ENCODE measurements at regions not wholly inside any gene's neighbourhood (a gene's known extent, or its start where the extent isn't known, plus 50 kb on each side); places are given as distances from the start of the nearest gene placed in this dataset.

- no peak for TF ChIP-seq Cebpa-rat (IDR thresholded peaks at IDR 0.05)
- no peaks in the 10 kb centered on the region for H3K4me1 ChIP-seq
- no peak overlapping the region for H3K4me3 ChIP-seq
- no peak overlapping the region for H3K4me2 ChIP-seq
- H3K9ac ChIP-seq: no peak overlapping the region
- H3K9me3 ChIP-seq (replicated peaks in 1 of 11): peaks cover 0 to 10% (median 4%) of the 10 kb centered on the region in 11 experiments; a peak in 6 of 22 replicates
- H3K36me3 ChIP-seq: no peaks in the 10 kb centered on the region
- H3K27me3 ChIP-seq: no peaks in the 10 kb centered on the region
- H3K27ac ChIP-seq: no peak overlapping the region
- no peaks in the 10 kb centered on the region for H4K20me1 ChIP-seq
These were observed 109.9 kb upstream of the MAP4K3 start for GRCh38 chr2:39546937-39547336.

DNA sequence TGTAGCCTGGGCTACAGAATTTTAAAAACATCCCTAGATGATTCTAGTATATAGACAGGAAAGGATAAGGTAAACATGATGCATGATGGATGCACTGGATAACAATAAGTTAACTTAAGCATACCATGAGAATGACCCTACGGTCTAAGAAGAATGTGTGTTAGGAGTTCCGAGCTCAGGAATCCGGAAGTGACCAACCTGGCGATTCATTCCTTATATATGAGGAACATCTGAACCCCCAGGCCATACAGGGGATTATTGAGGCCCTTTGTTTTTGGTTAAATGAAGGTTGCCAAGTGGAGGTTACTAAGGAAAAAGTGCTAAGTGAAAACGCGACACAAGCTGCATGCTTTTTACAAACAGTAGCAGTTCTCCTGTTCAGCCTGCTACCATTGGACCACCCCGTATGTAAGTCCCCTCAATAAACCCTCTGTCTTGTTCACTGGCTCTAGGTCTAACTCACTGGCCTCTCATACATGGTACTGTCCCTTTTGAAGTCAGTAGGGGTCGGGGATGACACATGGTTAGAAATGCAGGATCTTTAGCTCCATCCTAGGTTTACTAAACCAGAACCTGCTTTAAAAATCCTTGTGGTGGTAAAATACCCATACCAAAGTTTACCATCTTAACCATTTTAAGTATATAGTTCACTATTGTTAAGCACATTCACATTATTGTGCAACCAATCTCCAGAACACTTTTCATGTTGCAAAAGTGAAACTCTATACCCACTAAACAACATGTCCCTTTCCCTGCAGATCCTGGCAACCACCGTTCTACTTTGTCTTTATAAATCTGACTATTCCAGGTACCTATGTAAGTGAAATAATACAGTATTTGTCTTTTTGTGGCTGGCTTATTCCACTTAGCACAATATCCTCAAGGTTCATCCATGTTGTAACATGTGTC lies 111.0 kb upstream of the MAP4K3 start:
- Histone ChIP-seq H3K27me3 (no peaks in the 10 kb centered on the region), H3K9ac (no peak overlapping the region), H3K4me1 (no peaks in the 10 kb centered on the region), H3K4me3 (no peak overlapping the region), H3K36me3 (no peaks in the 10 kb centered on the region), H3K4me2 (no peak overlapping the region), H4K20me1 (no peaks in the 10 kb centered on the region), H3K9me3 (replicated peaks in 1 of 11) (peaks cover 0 to 10% (median 4%) of the 10 kb centered on the region in 11 experiments; a peak in 6 of 22 replicates), H3K27ac (no peak overlapping the region)
- TF ChIP-seq Cebpa-rat (IDR thresholded peaks at IDR 0.05): no peak

GRCh38 chr2:39549000-39549399 lies 111.9 kb upstream of the MAP4K3 start:
- Histone ChIP-seq H3K27ac (no peak overlapping the region), H3K4me2 (no peak overlapping the region), H3K27me3 (no peaks in the 10 kb centered on the region), H3K4me1 (no peaks in the 10 kb centered on the region), H3K36me3 (no peaks in the 10 kb centered on the region), H4K20me1 (no peaks in the 10 kb centered on the region), H3K9me3 (replicated peaks in 1 of 11) (peaks cover 0 to 13% (median 4%) of the 10 kb centered on the region in 11 experiments; a peak in 7 of 22 replicates), H3K9ac (no peak overlapping the region), H3K4me3 (no peak overlapping the region)
- TF ChIP-seq Cebpa-rat (IDR thresholded peaks at IDR 0.05): no peak

GRCh38 chr2:39549718-39550464 lies 112.8 kb upstream of the MAP4K3 start:
- no peak overlapping the region for H3K27ac ChIP-seq
- no peaks in the 10 kb centered on the region for H4K20me1 ChIP-seq
- TF ChIP-seq Cebpa-rat (IDR thresholded peaks at IDR 0.05): no peak
- H3K4me1 ChIP-seq: no peaks in the 10 kb centered on the region
- no peak overlapping the region for H3K4me3 ChIP-seq
- H3K9me3 ChIP-seq (replicated peaks in 1 of 11): peaks cover 0 to 13% (median 4%) of the 10 kb centered on the region in 11 experiments; a peak in 7 of 22 replicates
- no peaks in the 10 kb centered on the region for H3K36me3 ChIP-seq
- no peaks in the 10 kb centered on the region for H3K27me3 ChIP-seq
- no peak overlapping the region for H3K9ac ChIP-seq
- H3K4me2 ChIP-seq: no peak overlapping the region

DNA sequence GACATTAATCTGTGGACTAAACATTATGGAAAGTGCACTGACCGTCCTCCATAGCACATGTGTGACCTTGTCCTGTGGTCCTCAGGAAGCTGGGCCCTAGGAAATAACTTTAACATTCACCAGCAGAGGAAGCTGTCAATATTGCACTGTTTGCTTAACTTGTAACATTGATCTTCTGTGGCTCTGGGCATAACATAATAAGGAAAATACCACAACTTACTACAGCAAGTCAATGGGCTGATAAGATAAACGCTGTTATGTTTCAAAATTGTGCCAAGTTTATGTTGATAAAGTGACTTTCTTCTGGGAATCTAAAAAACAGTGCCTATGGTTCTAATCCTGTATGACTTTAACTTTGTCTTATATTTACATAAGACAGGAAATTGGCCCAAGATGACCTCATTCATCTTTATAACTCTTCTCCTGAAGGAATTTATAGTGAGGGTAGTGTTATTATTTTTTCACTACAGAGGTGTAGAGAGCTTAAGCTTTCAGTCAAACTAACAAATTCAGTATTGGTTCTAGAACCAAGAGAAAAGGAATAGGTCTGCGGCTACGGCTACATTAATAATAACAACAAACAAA lies 113.7 kb upstream of the MAP4K3 start:
- TF ChIP-seq Cebpa-rat (IDR thresholded peaks at IDR 0.05): no peak

DNA sequence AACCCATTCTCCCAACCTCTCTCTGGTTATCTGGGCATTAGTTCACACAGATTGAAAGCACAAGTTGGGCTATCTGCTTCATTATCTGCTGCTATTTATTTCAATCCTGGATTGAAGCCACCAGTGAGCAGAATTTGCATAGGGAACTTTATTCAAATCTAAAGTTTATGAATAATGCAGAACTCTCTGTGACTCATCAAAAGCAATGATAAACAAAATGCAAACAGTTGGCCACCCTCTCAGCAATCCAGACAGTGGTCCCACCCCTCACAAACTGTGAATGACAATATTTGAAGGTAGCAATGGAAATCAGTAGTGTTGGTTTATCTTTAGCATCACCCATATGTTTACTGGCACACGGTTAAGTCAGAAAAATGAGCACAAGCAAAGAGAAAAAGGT lies 106.8 kb upstream of the TMEM178A start:
- H3K4me3 ChIP-seq: no peak overlapping the region
- no peak overlapping the region for H3K27ac ChIP-seq
- H3K9me3 ChIP-seq (replicated peaks in 1 of 11): peaks cover 27 to 40% (median 33%) of the 10 kb centered on the region in 11 experiments
- no peaks in the 10 kb centered on the region for H3K4me1 ChIP-seq
- no peak overlapping the region for H3K4me2 ChIP-seq
- H3K36me3 ChIP-seq: no peaks in the 10 kb centered on the region
- no peak overlapping the region for H3K9ac ChIP-seq
- no peak for TF ChIP-seq Cebpa-rat (IDR thresholded peaks at IDR 0.05)
- H4K20me1 ChIP-seq: no peaks in the 10 kb centered on the region
- H3K27me3 ChIP-seq: no peaks in the 10 kb centered on the region

More for the DNA sequence above, 113.7 kb upstream of the MAP4K3 start:
- no peaks in the 10 kb centered on the region for H3K27me3 ChIP-seq
- H3K4me3 ChIP-seq: no peak overlapping the region
- no peaks in the 10 kb centered on the region for H3K36me3 ChIP-seq
- no peak overlapping the region for H3K9ac ChIP-seq
- H3K27ac ChIP-seq: no peak overlapping the region
- H3K4me2 ChIP-seq: no peak overlapping the region
- peaks cover 0 to 13% (median 4%) of the 10 kb centered on the region in 11 experiments; a peak in 7 of 22 replicates for H3K9me3 ChIP-seq (replicated peaks in 1 of 11)
- H4K20me1 ChIP-seq: no peaks in the 10 kb centered on the region
- no peaks in the 10 kb centered on the region for H3K4me1 ChIP-seq

DNA sequence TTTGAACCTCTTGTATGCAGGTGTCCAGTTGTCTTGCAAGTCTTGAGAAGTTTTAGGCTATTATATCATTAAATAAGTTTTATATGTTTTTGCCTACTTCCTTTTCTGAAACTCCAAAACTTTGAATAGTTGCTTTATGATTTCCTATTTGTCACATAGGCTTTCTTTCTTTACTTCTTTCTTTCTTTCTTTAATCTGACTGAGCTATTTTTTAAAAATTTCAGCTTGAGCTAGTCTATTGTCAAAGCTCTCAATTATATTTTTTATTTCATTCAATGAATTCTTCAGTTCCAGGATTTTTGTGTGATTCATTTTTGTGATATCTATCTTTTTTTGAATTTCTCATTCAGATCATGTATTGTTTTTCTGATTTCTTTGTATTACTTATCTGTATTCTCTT lies 102.1 kb upstream of the TMEM178A start:
- H4K20me1 ChIP-seq: no peaks in the 10 kb centered on the region
- H3K4me3 ChIP-seq: no peak overlapping the region
- H3K4me1 ChIP-seq: peaks cover 0 to 7% (median 0%) of the 10 kb centered on the region in 10 experiments; a peak in 4 of 20 replicates
- no peak for TF ChIP-seq Cebpa-rat (IDR thresholded peaks at IDR 0.05)
- H3K36me3 ChIP-seq: peaks cover 0 to 8% (median 0%) of the 10 kb centered on the region in 11 experiments; a peak in 3 of 22 replicates
- H3K27ac ChIP-seq: no peak overlapping the region
- H3K9ac ChIP-seq: no peak overlapping the region
- H3K27me3 ChIP-seq: no peaks in the 10 kb centered on the region
- peaks cover 47 to 60% (median 53%) of the 10 kb centered on the region in 11 experiments for H3K9me3 ChIP-seq (replicated peaks in 1 of 11)
- H3K4me2 ChIP-seq: no peak overlapping the region

GRCh38 chr2:39567507-39567906 lies 98.2 kb upstream of the TMEM178A start:
- Histone ChIP-seq H3K36me3 (peaks cover 0 to 8% (median 0%) of the 10 kb centered on the region in 11 experiments; a peak in 3 of 22 replicates), H3K9ac (no peak overlapping the region), H3K4me2 (no peak overlapping the region), H3K27ac (no peak overlapping the region), H3K27me3 (no peaks in the 10 kb centered on the region), H3K4me1 (peaks cover 0 to 13% (median 0%) of the 10 kb centered on the region in 10 experiments; a peak in 5 of 20 replicates), H3K9me3 (replicated peaks in 1 of 11) (peaks cover 29 to 43% (median 34%) of the 10 kb centered on the region in 11 experiments), H4K20me1 (no peaks in the 10 kb centered on the region), H3K4me3 (no peak overlapping the region)
- no peak for TF ChIP-seq Cebpa-rat (IDR thresholded peaks at IDR 0.05)

DNA sequence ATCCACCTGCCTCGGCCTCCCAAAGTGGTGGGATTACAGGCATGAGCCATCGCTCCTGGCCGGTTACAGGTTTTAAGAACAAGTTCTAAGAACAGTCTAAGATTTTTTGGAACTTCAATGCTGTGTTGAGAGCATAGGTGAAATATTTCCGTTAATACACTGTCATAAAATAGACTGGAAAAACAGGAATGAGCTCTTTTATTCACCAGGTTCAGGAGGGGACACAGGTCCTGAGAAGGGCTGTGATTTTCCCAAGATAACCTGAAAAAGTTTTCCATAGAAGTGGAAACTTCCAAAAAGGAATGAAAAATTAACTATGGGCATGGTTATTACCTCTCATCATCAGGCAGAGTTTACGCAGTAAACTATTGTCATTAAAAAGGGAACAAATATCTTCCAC lies 97.6 kb upstream of the TMEM178A start:
- Histone ChIP-seq H3K4me2 (0 out of 22 replicates have a peak overlapping the region, but pooled peaks of 2 of the 11 experiments have one; percentile 11 to 19), H4K20me1 (no peaks in the 10 kb centered on the region), H3K27me3 (no peaks in the 10 kb centered on the region), H3K9me3 (replicated peaks in 1 of 11) (peaks cover 23 to 37% (median 28%) of the 10 kb centered on the region in 11 experiments), H3K4me1 (peaks cover 0 to 13% (median 0%) of the 10 kb centered on the region in 10 experiments; a peak in 5 of 20 replicates), H3K9ac (no peak overlapping the region), H3K27ac (no peak overlapping the region), H3K4me3 (no peak overlapping the region), H3K36me3 (peaks cover 0 to 8% (median 0%) of the 10 kb centered on the region in 11 experiments; a peak in 3 of 22 replicates)
- TF ChIP-seq Cebpa-rat (IDR thresholded peaks at IDR 0.05): no peak
